GM23338 (cell line): ENCODE measurements at regions not wholly inside any gene's neighbourhood (a gene's known extent, or its start where the extent isn't known, plus 50 kb on each side); places are given as distances from the start of the nearest gene placed in this dataset.

Experiments
- ATAC-seq: fragments of 200-7000 bp; cut with Tn5 transposase; 3 replicates; pipeline ENCODE4 v1.9.1; 2020
- DNase-seq: peaks from one replicate; pipeline ENCODE4 v3.0.0-alpha.2; 2015; ENCODE audit warnings: low spot score
- H2AFZ ChIP-seq: fragments of 200-600 bp; sonication (generic); 2 replicates; pipeline ENCODE4 v1.8.0; 2016; ENCODE audit warnings: antibody characterized with exemption, mild to moderate bottlenecking, moderate library complexity
- H3F3A ChIP-seq: fragments of 200-600 bp; sonication (generic); replicated peaks from 2 replicates; pipeline ENCODE4 v1.8.0; 2017; ENCODE audit warnings: antibody characterized with exemption, mixed run types, low read depth
- H3K27ac ChIP-seq: fragments of 200-600 bp; sonication (generic); 2 replicates; pipeline ENCODE4 v1.6.1; 2016; ENCODE audit warnings: low read depth
- H3K27me3 ChIP-seq: fragments of 200-600 bp; sonication (generic); 2 replicates; pipeline ENCODE4 v1.8.0; 2016; ENCODE audit warnings: mild to moderate bottlenecking, mixed run types, moderate library complexity; ENCODE audit not compliant: insufficient read depth
- H3K36me3 ChIP-seq: fragments of 200-600 bp; sonication (generic); 2 replicates; pipeline ENCODE4 v1.8.0; 2016; ENCODE audit warnings: mild to moderate bottlenecking; ENCODE audit not compliant: insufficient read depth
- H3K4me1 ChIP-seq: fragments of 200-600 bp; sonication (generic); 2 replicates; pipeline ENCODE4 v1.8.0; 2016; ENCODE audit warnings: mild to moderate bottlenecking, moderate library complexity; ENCODE audit not compliant: insufficient read depth
- H3K4me2 ChIP-seq: fragments of 200-600 bp; sonication (generic); 2 replicates; pipeline ENCODE4 v1.7.1; 2017; ENCODE audit warnings: mixed run types
- H3K4me3 ChIP-seq: fragments of 200-600 bp; sonication (generic); 2 replicates; pipeline ENCODE4 v1.6.1; 2016; ENCODE audit warnings: mixed run types
- H3K79me2 ChIP-seq: fragments of 200-600 bp; sonication (generic); replicated peaks from 2 replicates; pipeline ENCODE4 v1.8.0; 2017; ENCODE audit warnings: mild to moderate bottlenecking; ENCODE audit not compliant: insufficient read depth
- H3K9me2 ChIP-seq: fragments of 200-600 bp; sonication (generic); 2 replicates; pipeline ENCODE4 v1.8.0; 2017; ENCODE audit not compliant: insufficient read depth
- H4K20me1 ChIP-seq: fragments of 200-600 bp; sonication (generic); replicated peaks from 2 replicates; pipeline ENCODE4 v1.8.0; 2017; ENCODE audit warnings: mild to moderate bottlenecking; ENCODE audit not compliant: insufficient read depth
- H3K27ac Mint-ChIP-seq: 2 replicates; pipeline ENCODE4 v1.8.0; 2020; ENCODE audit warnings: inconsistent platforms, mild to moderate bottlenecking, moderate library complexity, mixed read lengths
- H3K27me3 Mint-ChIP-seq: 3 replicates; pipeline ENCODE4 v1.8.0; 2022; ENCODE audit warnings: low read depth, mild to moderate bottlenecking, moderate library complexity, mixed read lengths, inconsistent platforms; ENCODE audit not compliant: insufficient read depth, poor library complexity
- H3K36me3 Mint-ChIP-seq: 3 replicates; pipeline ENCODE4 v1.8.0; 2021; ENCODE audit warnings: low read depth, mild to moderate bottlenecking, inconsistent platforms, moderate library complexity, mixed read lengths
- H3K4me1 Mint-ChIP-seq: 3 replicates; pipeline ENCODE4 v1.8.0; 2020; ENCODE audit warnings: mild to moderate bottlenecking, inconsistent platforms, mixed read lengths
- H3K4me3 Mint-ChIP-seq: 3 replicates; pipeline ENCODE4 v1.8.0; 2021; ENCODE audit warnings: moderate library complexity, mild to moderate bottlenecking, inconsistent platforms, mixed read lengths
- H3K9me3 Mint-ChIP-seq: 3 replicates; pipeline ENCODE4 v1.8.0; 2020; ENCODE audit warnings: moderate library complexity, mild to moderate bottlenecking, inconsistent platforms, mixed read lengths
- CREB1 ChIP-seq: fragments of 250-450 bp; sonication (Bioruptor Pico); IDR thresholded peaks from 2 replicates; pipeline ENCODE4 v1.5.0; 2020; ENCODE audit warnings: low read depth, mild to moderate bottlenecking, moderate library complexity
- EZH2 ChIP-seq: fragments of 200-600 bp; sonication (generic); IDR thresholded peaks from one replicate; pipeline ENCODE4 v1.8.0; 2017; ENCODE audit warnings: antibody characterized with exemption, mild to moderate bottlenecking, low read depth; ENCODE audit not compliant: unreplicated experiment
- EZH2phosphoT487 ChIP-seq: fragments of 200-600 bp; sonication (generic); IDR thresholded peaks from one replicate; pipeline ENCODE4 v1.8.1; 2018; ENCODE audit warnings: antibody characterized with exemption; ENCODE audit not compliant: unreplicated experiment
- JUNB ChIP-seq: IDR thresholded peaks from one replicate; pipeline ENCODE4 v1.6.1; 2016; ENCODE audit warnings: antibody characterized with exemption; ENCODE audit not compliant: unreplicated experiment
- NANOG ChIP-seq: IDR thresholded peaks from 2 replicates; pipeline ENCODE4 v1.6.1; 2016; ENCODE audit warnings: antibody characterized with exemption, borderline replicate concordance
- POLR2AphosphoS5 ChIP-seq: IDR thresholded peaks from 2 replicates; pipeline ENCODE4 v1.6.1; 2016; ENCODE audit warnings: antibody characterized with exemption, low read depth
- STAT1 ChIP-seq: IDR thresholded peaks from one replicate; pipeline ENCODE4 v1.6.1; 2016; ENCODE audit warnings: antibody characterized with exemption; ENCODE audit not compliant: unreplicated experiment
- ZNF114 ChIP-seq: fragments of 250-450 bp; sonication (Bioruptor Pico); IDR thresholded peaks from 2 replicates; pipeline ENCODE4 v1.5.0; 2020; ENCODE audit warnings: mild to moderate bottlenecking, moderate library complexity
- ZNF331 ChIP-seq: fragments of 250-450 bp; sonication (Bioruptor Pico); IDR thresholded peaks from 2 replicates; pipeline ENCODE4 v1.5.0; 2020; ENCODE audit warnings: low read depth, mild to moderate bottlenecking, moderate library complexity
- TF ChIP-seq, protein P1 (sequence below): IDR thresholded peaks from 2 replicates; pipeline ENCODE4 v1.6.1; 2016; ENCODE audit warnings: antibody characterized with exemption
- TF ChIP-seq, protein P2 (sequence below): fragments of 250-450 bp; sonication (Bioruptor Pico); IDR thresholded peaks from 2 replicates; pipeline ENCODE4 v1.5.0; 2020; ENCODE audit warnings: mild to moderate bottlenecking, moderate library complexity
- TF ChIP-seq, protein P3 (sequence below), 2 experiments: fragments of 200-600 bp in 1 of 2; sonication (generic) in 1 of 2; conservative IDR thresholded peaks; 2 replicates each; pipeline versions ENCODE4 v1.5.1 to v1.6.1; 2016 to 2017; ENCODE audit warnings: antibody characterized with exemption in 2 of 2, low read depth in 2 of 2, mild to moderate bottlenecking in 2 of 2, moderate library complexity in 1 of 2

GRCh38 chr10:47060993-47061500 lies 149.8 kb downstream of the PTPN20 start (continued):
- TF ChIP-seq, protein P1, sequence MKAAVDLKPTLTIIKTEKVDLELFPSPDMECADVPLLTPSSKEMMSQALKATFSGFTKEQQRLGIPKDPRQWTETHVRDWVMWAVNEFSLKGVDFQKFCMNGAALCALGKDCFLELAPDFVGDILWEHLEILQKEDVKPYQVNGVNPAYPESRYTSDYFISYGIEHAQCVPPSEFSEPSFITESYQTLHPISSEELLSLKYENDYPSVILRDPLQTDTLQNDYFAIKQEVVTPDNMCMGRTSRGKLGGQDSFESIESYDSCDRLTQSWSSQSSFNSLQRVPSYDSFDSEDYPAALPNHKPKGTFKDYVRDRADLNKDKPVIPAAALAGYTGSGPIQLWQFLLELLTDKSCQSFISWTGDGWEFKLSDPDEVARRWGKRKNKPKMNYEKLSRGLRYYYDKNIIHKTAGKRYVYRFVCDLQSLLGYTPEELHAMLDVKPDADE: no peak
- TF ChIP-seq EZH2 (no peak), NANOG (no peak), STAT1 (no peak)
- TF ChIP-seq, protein P2, sequence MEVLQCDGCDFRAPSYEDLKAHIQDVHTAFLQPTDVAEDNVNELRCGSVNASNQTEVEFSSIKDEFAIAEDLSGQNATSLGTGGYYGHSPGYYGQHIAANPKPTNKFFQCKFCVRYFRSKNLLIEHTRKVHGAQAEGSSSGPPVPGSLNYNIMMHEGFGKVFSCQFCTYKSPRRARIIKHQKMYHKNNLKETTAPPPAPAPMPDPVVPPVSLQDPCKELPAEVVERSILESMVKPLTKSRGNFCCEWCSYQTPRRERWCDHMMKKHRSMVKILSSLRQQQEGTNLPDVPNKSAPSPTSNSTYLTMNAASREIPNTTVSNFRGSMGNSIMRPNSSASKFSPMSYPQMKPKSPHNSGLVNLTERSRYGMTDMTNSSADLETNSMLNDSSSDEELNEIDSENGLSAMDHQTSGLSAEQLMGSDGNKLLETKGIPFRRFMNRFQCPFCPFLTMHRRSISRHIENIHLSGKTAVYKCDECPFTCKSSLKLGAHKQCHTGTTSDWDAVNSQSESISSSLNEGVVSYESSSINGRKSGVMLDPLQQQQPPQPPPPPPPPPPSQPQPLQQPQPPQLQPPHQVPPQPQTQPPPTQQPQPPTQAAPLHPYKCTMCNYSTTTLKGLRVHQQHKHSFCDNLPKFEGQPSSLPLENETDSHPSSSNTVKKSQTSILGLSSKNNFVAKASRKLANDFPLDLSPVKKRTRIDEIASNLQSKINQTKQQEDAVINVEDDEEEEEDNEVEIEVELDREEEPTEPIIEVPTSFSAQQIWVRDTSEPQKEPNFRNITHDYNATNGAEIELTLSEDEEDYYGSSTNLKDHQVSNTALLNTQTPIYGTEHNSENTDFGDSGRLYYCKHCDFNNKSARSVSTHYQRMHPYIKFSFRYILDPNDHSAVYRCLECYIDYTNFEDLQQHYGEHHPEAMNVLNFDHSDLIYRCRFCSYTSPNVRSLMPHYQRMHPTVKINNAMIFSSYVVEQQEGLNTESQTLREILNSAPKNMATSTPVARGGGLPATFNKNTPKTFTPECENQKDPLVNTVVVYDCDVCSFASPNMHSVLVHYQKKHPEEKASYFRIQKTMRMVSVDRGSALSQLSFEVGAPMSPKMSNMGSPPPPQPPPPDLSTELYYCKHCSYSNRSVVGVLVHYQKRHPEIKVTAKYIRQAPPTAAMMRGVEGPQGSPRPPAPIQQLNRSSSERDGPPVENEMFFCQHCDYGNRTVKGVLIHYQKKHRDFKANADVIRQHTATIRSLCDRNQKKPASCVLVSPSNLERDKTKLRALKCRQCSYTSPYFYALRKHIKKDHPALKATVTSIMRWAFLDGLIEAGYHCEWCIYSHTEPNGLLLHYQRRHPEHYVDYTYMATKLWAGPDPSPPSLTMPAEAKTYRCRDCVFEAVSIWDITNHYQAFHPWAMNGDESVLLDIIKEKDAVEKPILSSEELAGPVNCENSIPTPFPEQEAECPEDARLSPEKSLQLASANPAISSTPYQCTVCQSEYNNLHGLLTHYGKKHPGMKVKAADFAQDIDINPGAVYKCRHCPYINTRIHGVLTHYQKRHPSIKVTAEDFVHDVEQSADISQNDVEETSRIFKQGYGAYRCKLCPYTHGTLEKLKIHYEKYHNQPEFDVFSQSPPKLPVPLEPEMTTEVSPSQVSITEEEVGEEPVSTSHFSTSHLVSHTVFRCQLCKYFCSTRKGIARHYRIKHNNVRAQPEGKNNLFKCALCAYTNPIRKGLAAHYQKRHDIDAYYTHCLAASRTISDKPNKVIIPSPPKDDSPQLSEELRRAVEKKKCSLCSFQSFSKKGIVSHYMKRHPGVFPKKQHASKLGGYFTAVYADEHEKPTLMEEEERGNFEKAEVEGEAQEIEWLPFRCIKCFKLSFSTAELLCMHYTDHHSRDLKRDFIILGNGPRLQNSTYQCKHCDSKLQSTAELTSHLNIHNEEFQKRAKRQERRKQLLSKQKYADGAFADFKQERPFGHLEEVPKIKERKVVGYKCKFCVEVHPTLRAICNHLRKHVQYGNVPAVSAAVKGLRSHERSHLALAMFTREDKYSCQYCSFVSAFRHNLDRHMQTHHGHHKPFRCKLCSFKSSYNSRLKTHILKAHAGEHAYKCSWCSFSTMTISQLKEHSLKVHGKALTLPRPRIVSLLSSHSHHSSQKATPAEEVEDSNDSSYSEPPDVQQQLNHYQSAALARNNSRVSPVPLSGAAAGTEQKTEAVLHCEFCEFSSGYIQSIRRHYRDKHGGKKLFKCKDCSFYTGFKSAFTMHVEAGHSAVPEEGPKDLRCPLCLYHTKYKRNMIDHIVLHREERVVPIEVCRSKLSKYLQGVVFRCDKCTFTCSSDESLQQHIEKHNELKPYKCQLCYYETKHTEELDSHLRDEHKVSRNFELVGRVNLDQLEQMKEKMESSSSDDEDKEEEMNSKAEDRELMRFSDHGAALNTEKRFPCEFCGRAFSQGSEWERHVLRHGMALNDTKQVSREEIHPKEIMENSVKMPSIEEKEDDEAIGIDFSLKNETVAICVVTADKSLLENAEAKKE: no peak

DNA sequence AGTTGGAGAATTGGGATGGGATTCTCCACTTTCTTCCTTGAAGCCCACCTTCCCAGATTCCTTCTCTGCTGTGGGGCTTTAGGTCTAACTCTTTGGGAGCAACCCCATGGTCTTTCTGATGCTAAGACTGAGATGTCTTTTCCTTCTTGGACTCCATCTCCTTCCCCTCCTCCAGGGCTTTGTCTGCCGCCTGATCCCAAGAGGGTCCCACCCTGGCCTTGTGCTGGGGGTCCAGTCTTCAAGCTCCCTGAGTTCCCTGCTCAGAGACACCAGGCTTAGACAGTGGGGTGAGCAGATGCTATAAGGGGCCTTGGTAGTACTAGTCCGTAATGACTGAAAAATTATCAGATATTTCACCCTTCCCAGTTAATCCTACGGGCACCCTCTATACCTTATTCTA lies 150.5 kb downstream of the PTPN20 start:
- no peaks in the 10 kb centered on the region for H3K36me3 Mint-ChIP-seq
- Histone ChIP-seq H3K9me2 (no peaks in the 10 kb centered on the region), H3K36me3 (no peaks in the 10 kb centered on the region), H3K79me2 (no peaks in the 10 kb centered on the region), H3K4me1 (no peaks in the 10 kb centered on the region), H3K4me3 (no peak overlapping the region), H3K4me2 (no peak overlapping the region), H4K20me1 (no peaks in the 10 kb centered on the region), H3K27ac (no peak overlapping the region), H3K27me3 (no peaks in the 10 kb centered on the region), H2AFZ (no peak overlapping the region), H3F3A (no peaks in the 10 kb centered on the region)
- no peak for ATAC-seq
- H3K27ac Mint-ChIP-seq: no peak overlapping the region
- no peaks in the 10 kb centered on the region for H3K27me3 Mint-ChIP-seq
- H3K4me1 Mint-ChIP-seq: no peaks in the 10 kb centered on the region
- DNase-seq: no peak
- no peak overlapping the region for H3K4me3 Mint-ChIP-seq
- H3K9me3 Mint-ChIP-seq: no peaks in the 10 kb centered on the region
- no peak for TF ChIP-seq POLR2AphosphoS5
- no peak for TF ChIP-seq NANOG
- TF ChIP-seq EZH2: no peak
- no peak for TF ChIP-seq CREB1
- no peak for TF ChIP-seq EZH2phosphoT487
- no peak for TF ChIP-seq ZNF114 (CRISPR knock-in tag)
- TF ChIP-seq, protein P1: no peak
- TF ChIP-seq JUNB: no peak
- TF ChIP-seq ZNF331 (CRISPR knock-in tag): no peak
- TF ChIP-seq, protein P3, sequence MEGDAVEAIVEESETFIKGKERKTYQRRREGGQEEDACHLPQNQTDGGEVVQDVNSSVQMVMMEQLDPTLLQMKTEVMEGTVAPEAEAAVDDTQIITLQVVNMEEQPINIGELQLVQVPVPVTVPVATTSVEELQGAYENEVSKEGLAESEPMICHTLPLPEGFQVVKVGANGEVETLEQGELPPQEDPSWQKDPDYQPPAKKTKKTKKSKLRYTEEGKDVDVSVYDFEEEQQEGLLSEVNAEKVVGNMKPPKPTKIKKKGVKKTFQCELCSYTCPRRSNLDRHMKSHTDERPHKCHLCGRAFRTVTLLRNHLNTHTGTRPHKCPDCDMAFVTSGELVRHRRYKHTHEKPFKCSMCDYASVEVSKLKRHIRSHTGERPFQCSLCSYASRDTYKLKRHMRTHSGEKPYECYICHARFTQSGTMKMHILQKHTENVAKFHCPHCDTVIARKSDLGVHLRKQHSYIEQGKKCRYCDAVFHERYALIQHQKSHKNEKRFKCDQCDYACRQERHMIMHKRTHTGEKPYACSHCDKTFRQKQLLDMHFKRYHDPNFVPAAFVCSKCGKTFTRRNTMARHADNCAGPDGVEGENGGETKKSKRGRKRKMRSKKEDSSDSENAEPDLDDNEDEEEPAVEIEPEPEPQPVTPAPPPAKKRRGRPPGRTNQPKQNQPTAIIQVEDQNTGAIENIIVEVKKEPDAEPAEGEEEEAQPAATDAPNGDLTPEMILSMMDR (conservative IDR thresholded peaks at IDR 0.05; ENCODE audit: low read depth in 2 of 2): no peak
